Endothelial cell of umbilical vein (primary cell): ENCODE measurements at regions not wholly inside any gene's neighbourhood (a gene's known extent, or its start where the extent isn't known, plus 50 kb on each side); places are given as distances from the start of the nearest gene placed in this dataset.

Experiments
- BruUV-seq: library from RNA; stranded (reverse); fragments of 400-500 nt; replicated peaks from 2 replicates; lab custom pipeline; 2021; lab: Mats Ljungman, UMichigan
- CTCF ChIA-PET: fragments of 300-600, 350-600 bp; sonication (Branson Sonifier 250); formaldehyde crosslinking; loops from one replicate; lab custom pipeline; 2021; ENCODE audit warnings: antibody characterized with exemption, inconsistent platforms; lab: Charles Lee
- POLR2A ChIA-PET: fragments of 300-600, 350-600 bp; sonication (Branson Sonifier 250); formaldehyde crosslinking; loops from one replicate; lab custom pipeline; 2021; ENCODE audit warnings: antibody characterized with exemption, inconsistent platforms; lab: Charles Lee
- DNase-seq: peaks from one replicate; pipeline ENCODE4 v3.0.0-alpha.2; 2011; ENCODE audit warnings: low read depth, low spot score
- FAIRE-seq: peaks from 2 replicates; lab custom pipeline; 2011; peaks lifted over from hg19 to GRCh38; lab: Jason Lieb, UNC
- H2AFZ ChIP-seq: 2 replicates; pipeline ENCODE4 v1.6.0; 2012; ENCODE audit warnings: low read depth, low read length, control low read depth, inconsistent platforms
- H3K27ac ChIP-seq: 2 replicates; pipeline ENCODE4 v1.5.1; 2011; ENCODE audit warnings: low read depth, mild to moderate bottlenecking, control low read depth, low read length, moderate library complexity; ENCODE audit not compliant: insufficient read depth
- H3K27me3 ChIP-seq, 2 experiments: 2 replicates each; pipeline versions ENCODE4 v1.6.0 to v1.6.1; 2011; ENCODE audit warnings: low read length in 2 of 2, mixed read lengths in 1 of 2; ENCODE audit not compliant: control insufficient read depth in 2 of 2, insufficient read depth in 2 of 2
- H3K36me3 ChIP-seq, 2 experiments: 2 replicates in 1 of 2; 3 replicates in 1 of 2; pipeline ENCODE4 v1.5.1; 2011; ENCODE audit warnings: low read length in 2 of 2, mild to moderate bottlenecking in 1 of 2, moderate library complexity in 1 of 2; ENCODE audit not compliant: control insufficient read depth in 2 of 2, insufficient read depth in 2 of 2; ENCODE audit errors: extremely low read depth in 1 of 2
- H3K4me1 ChIP-seq: 3 replicates; pipeline ENCODE4 v1.5.1; 2011; ENCODE audit warnings: mild to moderate bottlenecking, low read length; ENCODE audit not compliant: control insufficient read depth, insufficient read depth; ENCODE audit errors: extremely low read depth
- H3K4me2 ChIP-seq: 2 replicates; pipeline ENCODE4 v1.6.1; 2011; ENCODE audit warnings: low read length, control low read depth, mixed read lengths; ENCODE audit not compliant: insufficient read depth
- H3K4me3 ChIP-seq, 3 experiments: fragments of 200-600 bp in 1 of 3; sonication (generic), shearing (Covaris generic) in 1 of 3; replicated peaks in 1 of 3; 2 replicates each; pipeline ENCODE4 v1.5.1; 2011 to 2016; ENCODE audit warnings: control low read depth in 3 of 3, low read length in 3 of 3, mild to moderate bottlenecking in 2 of 3, inconsistent platforms in 1 of 3, low read depth in 1 of 3, moderate library complexity in 1 of 3; ENCODE audit not compliant: insufficient read depth in 1 of 3
- H3K79me2 ChIP-seq: 2 replicates; pipeline ENCODE4 v1.6.0; 2012; ENCODE audit warnings: low read length, inconsistent platforms; ENCODE audit not compliant: control insufficient read depth, insufficient read depth
- H3K9ac ChIP-seq: replicated peaks from 2 replicates; pipeline ENCODE3; 2011; ENCODE audit warnings: low read length, control low read depth; ENCODE audit not compliant: insufficient read depth; ENCODE audit errors: extremely low read depth
- H3K9me1 ChIP-seq: replicated peaks from 3 replicates; pipeline ENCODE4 v1.6.0; 2011; ENCODE audit warnings: mild to moderate bottlenecking, low read length; ENCODE audit not compliant: control insufficient read depth, insufficient read depth; ENCODE audit errors: extremely low read depth
- H3K9me3 ChIP-seq: replicated peaks from 2 replicates; pipeline ENCODE4 v1.5.1; 2012; ENCODE audit warnings: low read length, inconsistent platforms; ENCODE audit not compliant: control insufficient read depth, insufficient read depth
- H4K20me1 ChIP-seq: replicated peaks from 2 replicates; pipeline ENCODE3; 2011; ENCODE audit warnings: mild to moderate bottlenecking, low read length; ENCODE audit not compliant: control insufficient read depth, insufficient read depth; ENCODE audit errors: extremely low read depth
- CTCF ChIP-seq, 2 donors: IDR thresholded peaks; 1 replicate in 1 of 2; 2 replicates in 1 of 2; pipeline ENCODE4 v1.5.1; 2011; ENCODE audit warnings: low read length in 2 of 2, mild to moderate bottlenecking in 2 of 2, moderate library complexity in 2 of 2, control low read depth in 1 of 2, inconsistent platforms in 1 of 2, low read depth in 1 of 2; ENCODE audit not compliant: insufficient read depth in 1 of 2; ENCODE audit errors: extremely low read depth in 1 of 2
- EZH2 ChIP-seq: IDR thresholded peaks from 2 replicates; pipeline ENCODE4 v1.6.1; 2012; ENCODE audit warnings: borderline replicate concordance, low read depth, mild to moderate bottlenecking, moderate library complexity, low read length, inconsistent platforms; ENCODE audit not compliant: severe bottlenecking
- FOS ChIP-seq: IDR thresholded peaks from 2 replicates; pipeline ENCODE4 v1.6.1; 2011; ENCODE audit warnings: mild to moderate bottlenecking, low read length, moderate library complexity, borderline replicate concordance; ENCODE audit not compliant: insufficient read depth
- GATA2 ChIP-seq: IDR thresholded peaks from 2 replicates; pipeline ENCODE4 v1.7.0; 2011; ENCODE audit warnings: low read depth, mild to moderate bottlenecking, moderate library complexity, mixed read lengths, low read length; ENCODE audit not compliant: insufficient read length, insufficient read depth
- JUN ChIP-seq: IDR thresholded peaks from 2 replicates; pipeline ENCODE4 v1.6.1; 2011; ENCODE audit warnings: borderline replicate concordance, low read depth; ENCODE audit not compliant: insufficient read length, insufficient read depth
- MAX ChIP-seq: IDR thresholded peaks from 2 replicates; pipeline ENCODE4 v1.6.1; 2011; ENCODE audit not compliant: insufficient read depth, insufficient read length
- MYC ChIP-seq: IDR thresholded peaks from one replicate; pipeline ENCODE4 v1.6.1; 2011; ENCODE audit warnings: mild to moderate bottlenecking, low read depth, low read length
- POLR2A ChIP-seq: IDR thresholded peaks from 2 replicates; pipeline ENCODE4 v1.6.1; 2012; ENCODE audit warnings: low read depth, mild to moderate bottlenecking, control low read depth, low read length
- POLR2AphosphoS5 ChIP-seq: IDR thresholded peaks from 2 replicates; pipeline ENCODE4 v1.6.1; 2012; ENCODE audit warnings: low read depth, mild to moderate bottlenecking, control low read depth, low read length, moderate library complexity; ENCODE audit not compliant: insufficient read depth
- dilution Hi-C: fragments of 300-500 bp; cut with MboI; formaldehyde crosslinking; loops from one replicate; pipeline ENCODE4 v1.15.0; 2019; ENCODE audit warnings: low sequenced_read_pairs; ENCODE audit not compliant: extremely low pct_ligation_motif_present
- intact Hi-C: fragments of 100-400 bp; cut with micrococcal nuclease; formaldehyde crosslinking; loops from one replicate; pipeline ENCODE4 v1.10.0; 2022

- Histone ChIP-seq H3K27me3 (no peaks in the 10 kb centered on the region), H3K9me3 (peaks cover 2% of the 10 kb centered on the region), H3K4me2 (no peak overlapping the region), H3K9me1 (no peaks in the 10 kb centered on the region), H3K4me1 (no peaks in the 10 kb centered on the region), H3K27ac (no peak overlapping the region), H2AFZ (no peak overlapping the region), H3K79me2 (no peaks in the 10 kb centered on the region), H3K9ac (no peak overlapping the region), H3K4me3 (no peak overlapping the region), H3K36me3 (no peaks in the 10 kb centered on the region), H4K20me1 (no peaks in the 10 kb centered on the region)
- TF ChIP-seq GATA2 = no peak
- no peak for TF ChIP-seq POLR2A
- TF ChIP-seq MYC = no peak
- TF ChIP-seq FOS = no peak
- no peak for TF ChIP-seq JUN
- no peak for TF ChIP-seq EZH2
- TF ChIP-seq POLR2AphosphoS5 = no peak
- TF ChIP-seq MAX = no peak
- no peak for TF ChIP-seq CTCF (IDR thresholded peaks at IDR 0.05; ENCODE audit: extremely low read depth in 1 of 2, insufficient read depth in 1 of 2, low read depth in 1 of 2, low read length in 2 of 2)
- FAIRE-seq (no peak), DNase-seq (no peak)
- no TSS peak for BruUV-seq
- ChIA-PET CTCF (no interaction called here), POLR2A (no interaction called here)
- dilution Hi-C loops = no loop called here
- intact Hi-C loops = no loop called here
These were observed 282.7 kb downstream of the GAS1 start for GRCh38 chr9:86664603-86665002.
